ENCODE measurements at regions not wholly inside any gene's neighbourhood (a gene's known extent, or its start where the extent isn't known, plus 50 kb on each side); places are given as distances from the start of the nearest gene placed in this dataset.

DNA sequence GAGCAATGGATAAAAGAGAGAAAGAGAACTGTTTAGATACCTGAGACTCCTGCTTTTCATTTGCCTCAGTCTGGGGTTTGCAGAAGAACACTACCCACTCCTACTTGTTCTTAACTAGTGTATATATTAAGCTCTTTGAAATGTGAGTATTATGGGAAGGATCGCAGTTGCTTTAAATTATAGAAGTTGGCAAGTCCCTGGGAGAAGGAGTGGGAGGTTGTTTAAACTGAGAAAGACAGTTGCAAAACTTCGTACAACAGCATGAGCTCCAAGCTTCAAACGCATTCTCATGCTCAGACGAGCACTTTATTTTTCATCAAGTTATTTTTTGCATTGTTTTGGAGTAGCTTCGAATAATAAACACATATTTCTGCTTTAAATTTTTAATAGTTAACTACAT, 88.1 kb upstream of the C1QTNF7 start:
- H3K4me3 ChIP-seq (ENCODE audit: low read length) = no peak overlapping the region
- no peak for ATAC-seq
- 95% methylated on average over 4 of the region's 5 CpGs for WGBS (ENCODE audit: insufficient coverage)
- no peak overlapping the region for H3K27ac ChIP-seq (ENCODE audit: low read length)
- TF ChIP-seq, protein P1, sequence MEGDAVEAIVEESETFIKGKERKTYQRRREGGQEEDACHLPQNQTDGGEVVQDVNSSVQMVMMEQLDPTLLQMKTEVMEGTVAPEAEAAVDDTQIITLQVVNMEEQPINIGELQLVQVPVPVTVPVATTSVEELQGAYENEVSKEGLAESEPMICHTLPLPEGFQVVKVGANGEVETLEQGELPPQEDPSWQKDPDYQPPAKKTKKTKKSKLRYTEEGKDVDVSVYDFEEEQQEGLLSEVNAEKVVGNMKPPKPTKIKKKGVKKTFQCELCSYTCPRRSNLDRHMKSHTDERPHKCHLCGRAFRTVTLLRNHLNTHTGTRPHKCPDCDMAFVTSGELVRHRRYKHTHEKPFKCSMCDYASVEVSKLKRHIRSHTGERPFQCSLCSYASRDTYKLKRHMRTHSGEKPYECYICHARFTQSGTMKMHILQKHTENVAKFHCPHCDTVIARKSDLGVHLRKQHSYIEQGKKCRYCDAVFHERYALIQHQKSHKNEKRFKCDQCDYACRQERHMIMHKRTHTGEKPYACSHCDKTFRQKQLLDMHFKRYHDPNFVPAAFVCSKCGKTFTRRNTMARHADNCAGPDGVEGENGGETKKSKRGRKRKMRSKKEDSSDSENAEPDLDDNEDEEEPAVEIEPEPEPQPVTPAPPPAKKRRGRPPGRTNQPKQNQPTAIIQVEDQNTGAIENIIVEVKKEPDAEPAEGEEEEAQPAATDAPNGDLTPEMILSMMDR (IDR thresholded peaks at IDR 0.05) = no peak
- Mint-ChIP-seq H3K4me1 (peaks cover 0 to 5% of the 10 kb centered on the region in 2 donors), H3K27ac (no peak overlapping the region), H3K4me3 (no peak overlapping the region), H3K27me3 (ENCODE audit: low read depth in 2 of 2) (peaks cover 15 to 25% of the 10 kb centered on the region in 2 donors), H3K9me3 (no peaks in the 10 kb centered on the region), H3K36me3 (no peaks in the 10 kb centered on the region)
- DNase-seq = no peak
- intact Hi-C loops (cut with micrococcal nuclease) = no loop called here
- H3K4me1 ChIP-seq (ENCODE audit: control insufficient read depth, insufficient read depth, low read length) = no peaks in the 10 kb centered on the region
- H3K36me3 ChIP-seq (ENCODE audit: control insufficient read depth, insufficient read depth, low read length) = no peaks in the 10 kb centered on the region
- H3K27me3 ChIP-seq (ENCODE audit: control insufficient read depth, insufficient read depth, low read length) = no peaks in the 10 kb centered on the region
- no peaks in the 10 kb centered on the region for H3K9me3 ChIP-seq (ENCODE audit: control insufficient read depth, insufficient read depth, low read length)

DNA sequence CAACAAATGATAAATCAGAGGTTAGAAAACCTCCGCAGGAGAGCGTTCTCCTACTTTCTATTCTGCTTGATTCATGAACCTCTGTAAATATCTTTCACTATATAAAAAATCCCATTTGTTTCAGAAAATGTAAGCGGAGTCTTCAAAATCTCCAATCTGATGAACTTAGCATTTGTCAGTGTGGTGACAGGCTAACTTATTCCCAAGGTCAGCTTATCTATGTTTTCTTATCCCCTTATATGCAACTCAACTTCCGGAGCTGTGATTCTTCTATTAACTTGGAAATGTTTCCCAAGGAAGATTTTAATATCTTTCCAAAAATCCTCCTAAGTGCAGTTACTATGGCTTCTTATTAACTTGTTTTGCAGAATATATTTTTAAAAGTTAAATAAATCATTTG, 87.5 kb upstream of the C1QTNF7 start:
- Histone ChIP-seq H3K4me1 (ENCODE audit: control insufficient read depth, insufficient read depth, low read length) (no peaks in the 10 kb centered on the region), H3K27me3 (ENCODE audit: control insufficient read depth, insufficient read depth, low read length) (no peaks in the 10 kb centered on the region), H3K36me3 (ENCODE audit: control insufficient read depth, insufficient read depth, low read length) (no peaks in the 10 kb centered on the region), H3K4me3 (ENCODE audit: low read length) (no peak overlapping the region), H3K27ac (ENCODE audit: low read length) (no peak overlapping the region), H3K9me3 (ENCODE audit: control insufficient read depth, insufficient read depth, low read length) (no peaks in the 10 kb centered on the region)
- peaks cover 15 to 25% of the 10 kb centered on the region in 2 donors for H3K27me3 Mint-ChIP-seq (ENCODE audit: low read depth in 2 of 2)
- 83% methylated on average over 1 of the region's 4 CpGs for WGBS (ENCODE audit: insufficient coverage)
- no peaks in the 10 kb centered on the region for H3K36me3 Mint-ChIP-seq
- TF ChIP-seq, protein P1 (IDR thresholded peaks at IDR 0.05) = no peak
- H3K4me1 Mint-ChIP-seq = peaks cover 0 to 5% of the 10 kb centered on the region in 2 donors
- H3K4me3 Mint-ChIP-seq = no peak overlapping the region
- H3K27ac Mint-ChIP-seq = no peak overlapping the region
- no peak for DNase-seq
- intact Hi-C loops (cut with micrococcal nuclease) = no loop called here
- no peaks in the 10 kb centered on the region for H3K9me3 Mint-ChIP-seq
- ATAC-seq = no peak

DNA sequence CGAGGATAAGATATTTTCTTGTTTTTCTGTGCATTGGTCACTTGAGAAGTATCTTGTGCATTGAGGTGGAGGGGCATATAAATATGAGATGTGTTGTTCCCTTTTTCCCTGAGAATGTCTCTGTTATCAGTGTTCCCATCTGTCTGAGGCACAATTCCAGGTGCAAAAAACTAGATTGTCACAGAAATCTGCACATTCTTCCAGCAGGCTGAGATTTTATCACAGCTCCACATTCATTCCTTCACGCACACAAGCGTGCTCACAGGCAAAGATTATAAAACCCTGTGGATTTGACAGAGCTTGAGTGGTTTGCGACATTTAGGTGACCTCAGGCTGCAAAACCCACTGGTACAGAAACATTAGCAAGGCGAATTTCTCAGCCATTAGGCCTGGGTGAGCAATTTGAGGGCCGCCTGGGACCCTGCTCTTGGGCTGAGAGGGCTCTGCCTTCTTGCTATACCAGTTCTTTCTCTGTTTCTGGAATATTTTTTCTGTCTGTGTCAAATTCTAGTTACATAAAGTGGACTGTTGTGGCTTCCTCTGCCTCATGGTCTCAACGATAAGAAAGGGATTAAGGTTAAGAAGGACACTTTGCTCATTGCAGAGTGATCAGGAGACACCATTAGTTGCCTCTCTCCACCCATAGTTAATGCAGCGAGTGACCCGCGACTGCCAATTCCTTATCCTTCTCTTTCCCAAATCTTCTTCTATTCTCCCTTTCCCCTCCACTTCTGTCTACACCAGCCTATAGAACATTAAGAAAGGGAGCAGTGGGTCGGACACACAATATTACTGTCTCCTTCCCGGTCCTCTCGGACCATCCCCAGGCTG, 86.7 kb upstream of the C1QTNF7 start:
- no peak overlapping the region for H3K4me3 ChIP-seq (ENCODE audit: low read length)
- H3K27me3 Mint-ChIP-seq (ENCODE audit: low read depth in 2 of 2) = peaks cover 15 to 25% of the 10 kb centered on the region in 2 donors
- no peak for DNase-seq
- H3K36me3 ChIP-seq (ENCODE audit: control insufficient read depth, insufficient read depth, low read length) = no peaks in the 10 kb centered on the region
- no peaks in the 10 kb centered on the region for H3K36me3 Mint-ChIP-seq
- WGBS (ENCODE audit: insufficient coverage) = 87% methylated on average over 13 of the region's 13 CpGs
- intact Hi-C loops (cut with micrococcal nuclease) = no loop called here
- peaks cover 0 to 5% of the 10 kb centered on the region in 2 donors for H3K4me1 Mint-ChIP-seq
- H3K4me3 Mint-ChIP-seq = no peak overlapping the region
- H3K9me3 ChIP-seq (ENCODE audit: control insufficient read depth, insufficient read depth, low read length) = no peaks in the 10 kb centered on the region
- H3K27ac Mint-ChIP-seq = no peak overlapping the region
- H3K9me3 Mint-ChIP-seq = no peaks in the 10 kb centered on the region
- no peak for ATAC-seq
- no peaks in the 10 kb centered on the region for H3K4me1 ChIP-seq (ENCODE audit: control insufficient read depth, insufficient read depth, low read length)
- H3K27ac ChIP-seq (ENCODE audit: low read length) = no peak overlapping the region
- no peaks in the 10 kb centered on the region for H3K27me3 ChIP-seq (ENCODE audit: control insufficient read depth, insufficient read depth, low read length)
- TF ChIP-seq, protein P1 (IDR thresholded peaks at IDR 0.05) = no peak

Measured in natural killer cell (primary cell).